Body of pancreas (tissue), 4 donors: ENCODE measurements at regions not wholly inside any gene's neighbourhood (a gene's known extent, or its start where the extent isn't known, plus 50 kb on each side); places are given as distances from the start of the nearest gene placed in this dataset.
"Not testable (repeated sequence)": the region's sequence is repeated elsewhere in the genome, so short reads cannot be mapped to it uniquely, and the experiment has no call there.

Experiments
- CTCF ChIP-seq, 7 experiments: fragments of 450-650 bp in 4 of 7; fragments of 200-600 bp in 3 of 7; sonication (generic) in 3 of 7; IDR thresholded peaks; one replicate each; pipeline ENCODE4 v1.5.1; 2016 to 2019; ENCODE audit warnings: antibody characterized with exemption in 7 of 7
- POLR2A ChIP-seq, 3 donors: fragments of 450-650 bp; IDR thresholded peaks; one replicate each; pipeline ENCODE4 v1.6.1; 2016; ENCODE audit warnings: antibody characterized with exemption in 3 of 3, mild to moderate bottlenecking in 2 of 3

GRCh38 chr17:54639426-54639825 is 261.2 kb upstream of the TOM1L1 start:
- TF ChIP-seq POLR2A, CTCF (IDR thresholded peaks at IDR 0.05): not testable (repeated sequence)
